ENCODE measurements at regions not wholly inside any gene's neighbourhood (a gene's known extent, or its start where the extent isn't known, plus 50 kb on each side); places are given as distances from the start of the nearest gene placed in this dataset.

DNA sequence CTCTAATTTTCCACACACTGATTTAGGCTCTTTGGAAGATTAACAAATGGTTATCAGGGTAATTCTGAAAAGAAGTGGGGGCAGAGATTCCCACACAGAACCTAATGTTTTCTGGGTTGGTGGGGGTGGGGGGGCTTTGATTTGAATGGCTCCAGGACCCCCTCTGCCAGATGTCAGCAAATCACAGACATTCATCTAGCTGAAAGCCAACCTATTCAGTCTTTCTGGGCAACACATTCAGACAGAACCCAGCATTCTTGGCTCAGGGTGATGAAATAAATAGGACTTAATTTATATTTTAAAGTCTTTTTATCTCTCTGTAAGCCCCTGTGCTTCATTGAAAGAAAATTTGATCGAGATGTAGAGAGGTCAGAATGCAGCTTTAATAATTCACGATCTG is 533.2 kb downstream of the XYLT1 start:
- TF ChIP-seq, protein P1, sequence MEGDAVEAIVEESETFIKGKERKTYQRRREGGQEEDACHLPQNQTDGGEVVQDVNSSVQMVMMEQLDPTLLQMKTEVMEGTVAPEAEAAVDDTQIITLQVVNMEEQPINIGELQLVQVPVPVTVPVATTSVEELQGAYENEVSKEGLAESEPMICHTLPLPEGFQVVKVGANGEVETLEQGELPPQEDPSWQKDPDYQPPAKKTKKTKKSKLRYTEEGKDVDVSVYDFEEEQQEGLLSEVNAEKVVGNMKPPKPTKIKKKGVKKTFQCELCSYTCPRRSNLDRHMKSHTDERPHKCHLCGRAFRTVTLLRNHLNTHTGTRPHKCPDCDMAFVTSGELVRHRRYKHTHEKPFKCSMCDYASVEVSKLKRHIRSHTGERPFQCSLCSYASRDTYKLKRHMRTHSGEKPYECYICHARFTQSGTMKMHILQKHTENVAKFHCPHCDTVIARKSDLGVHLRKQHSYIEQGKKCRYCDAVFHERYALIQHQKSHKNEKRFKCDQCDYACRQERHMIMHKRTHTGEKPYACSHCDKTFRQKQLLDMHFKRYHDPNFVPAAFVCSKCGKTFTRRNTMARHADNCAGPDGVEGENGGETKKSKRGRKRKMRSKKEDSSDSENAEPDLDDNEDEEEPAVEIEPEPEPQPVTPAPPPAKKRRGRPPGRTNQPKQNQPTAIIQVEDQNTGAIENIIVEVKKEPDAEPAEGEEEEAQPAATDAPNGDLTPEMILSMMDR (IDR thresholded peaks at IDR 0.05 in 8 of 11, conservative IDR thresholded peaks at IDR 0.05 in 3 of 11), result no peak
- TF ChIP-seq POLR2AphosphoS5 (IDR thresholded peaks at IDR 0.05), result no peak
